HG03135 (cell line): ENCODE measurements at regions not wholly inside any gene's neighbourhood (a gene's known extent, or its start where the extent isn't known, plus 50 kb on each side); places are given as distances from the start of the nearest gene placed in this dataset.
"Not testable (repeated sequence)": the region's sequence is repeated elsewhere in the genome, so short reads cannot be mapped to it uniquely, and the experiment has no call there.

Experiments
- ATAC-seq: cut with Tn5 transposase; IDR thresholded peaks from one replicate; pipeline ENCODE4 v1.9.1; 2021; ENCODE audit warnings: mild to moderate bottlenecking, moderate library complexity; ENCODE audit not compliant: unreplicated experiment

- ATAC-seq = no peak
Observed at GRCh38 chr6:131336596-131336995, 201.3 kb downstream of the AKAP7 start.

GRCh38 chr6:131346896-131347295 is 211.6 kb downstream of the AKAP7 start:
- ATAC-seq = not testable (repeated sequence)

- no peak for ATAC-seq
Observed at GRCh38 chr6:131348572-131348971, 213.3 kb downstream of the AKAP7 start.

GRCh38 chr6:131349199-131349598 is 213.9 kb downstream of the AKAP7 start:
- no peak for ATAC-seq

- no peak for ATAC-seq
Observed at GRCh38 chr6:131353106-131353505, 217.8 kb downstream of the AKAP7 start.

GRCh38 chr6:131353876-131354275 is 218.6 kb downstream of the AKAP7 start:
- ATAC-seq = no peak

- ATAC-seq = no peak
Observed at GRCh38 chr6:131354356-131354755, 218.7 kb upstream of the ARG1 start.

- ATAC-seq = no peak
Observed at GRCh38 chr6:131356161-131356560, 216.9 kb upstream of the ARG1 start.

- ATAC-seq = no peak
Observed at GRCh38 chr6:131357501-131357900, 215.5 kb upstream of the ARG1 start.

- ATAC-seq = no peak
Observed at GRCh38 chr6:131362070-131362469, 211.0 kb upstream of the ARG1 start.

- no peak for ATAC-seq
Observed at GRCh38 chr6:131362696-131363095, 210.3 kb upstream of the ARG1 start.

- ATAC-seq = no peak
Observed at GRCh38 chr6:131363947-131364834, 208.8 kb upstream of the ARG1 start.

- no peak for ATAC-seq
Observed at GRCh38 chr6:131366223-131366622, 206.8 kb upstream of the ARG1 start.

GRCh38 chr6:131367206-131367873 is 205.7 kb upstream of the ARG1 start:
- no peak for ATAC-seq

- ATAC-seq = peak; percentile 67
Observed at GRCh38 chr6:131368198-131368911, 204.7 kb upstream of the ARG1 start.

- ATAC-seq = no peak
Observed at GRCh38 chr6:131372535-131372934, 200.5 kb upstream of the ARG1 start.

- ATAC-seq = no peak
Observed at GRCh38 chr6:131377112-131377705, 195.8 kb upstream of the ARG1 start.

GRCh38 chr6:131378874-131379273 is 194.2 kb upstream of the ARG1 start:
- ATAC-seq = no peak

GRCh38 chr6:131379948-131380347 is 193.1 kb upstream of the ARG1 start:
- ATAC-seq = no peak

- ATAC-seq = no peak
Observed at GRCh38 chr6:131381052-131381708, 191.8 kb upstream of the ARG1 start.

- no peak for ATAC-seq
Observed at GRCh38 chr6:131381709-131382093, 191.3 kb upstream of the ARG1 start.
